ENCODE measurements at regions not wholly inside any gene's neighbourhood (a gene's known extent, or its start where the extent isn't known, plus 50 kb on each side); places are given as distances from the start of the nearest gene placed in this dataset.
"Not testable (repeated sequence)": the region's sequence is repeated elsewhere in the genome, so short reads cannot be mapped to it uniquely, and the experiment has no call there.

DNA sequence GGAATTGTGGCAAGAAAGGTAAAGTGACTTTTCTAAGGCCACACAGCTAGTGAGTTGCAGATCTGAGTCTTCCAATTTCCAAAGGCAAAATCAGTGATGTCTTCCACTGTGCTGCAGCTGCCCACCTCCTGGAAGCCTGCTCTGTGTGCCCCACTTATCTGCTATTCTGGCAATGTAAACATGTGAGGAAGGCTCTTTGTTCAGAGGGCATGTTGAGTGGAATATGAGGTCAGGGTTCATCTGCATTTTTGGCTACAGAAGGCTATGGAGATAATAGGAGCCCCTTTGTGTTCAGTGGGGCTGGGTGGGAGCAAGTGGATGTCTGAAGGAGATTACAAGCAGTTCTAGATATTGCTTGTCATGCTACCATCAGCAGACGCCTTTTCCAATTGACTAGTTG, 396.2 kb downstream of the BUD13 start:
- H3K4me1 ChIP-seq (ENCODE audit: insufficient read depth, low read length), result peaks cover 12% of the 10 kb centered on the region
- no peak overlapping the region for H3K9ac ChIP-seq (ENCODE audit: low read depth, low read length)
- no peaks in the 10 kb centered on the region for H3K27me3 ChIP-seq (ENCODE audit: insufficient read depth, low read length)
- H3K36me3 ChIP-seq (ENCODE audit: insufficient read depth, low read depth, low read length), result no peaks in the 10 kb centered on the region
- H3K4me3 ChIP-seq (ENCODE audit: low read length), result no peak overlapping the region
- H3K9me3 ChIP-seq (ENCODE audit: insufficient read depth, low read depth, low read length), result no peaks in the 10 kb centered on the region
- no peak overlapping the region for H3K27ac ChIP-seq (ENCODE audit: low read length)

DNA sequence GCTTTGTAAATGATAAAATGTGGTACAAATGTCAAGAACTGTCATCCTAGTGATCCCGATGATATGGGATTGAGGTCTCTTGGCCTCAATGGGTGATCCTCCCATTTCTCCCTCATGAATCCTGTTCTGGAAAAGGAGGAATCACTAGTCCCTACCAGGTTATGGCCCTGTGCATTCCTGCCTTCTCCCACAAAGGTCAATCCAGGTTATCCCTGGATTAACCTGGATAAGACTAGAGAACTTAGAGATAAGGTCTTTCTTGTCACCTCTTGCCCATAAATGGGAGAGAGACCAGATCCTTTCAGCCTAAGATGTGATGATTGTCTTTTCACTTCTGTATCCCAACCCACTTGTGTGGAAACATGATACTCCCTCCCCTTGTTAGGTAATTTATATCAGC, 396.7 kb downstream of the BUD13 start:
- no peak overlapping the region for H3K27ac ChIP-seq (ENCODE audit: low read length)
- no peaks in the 10 kb centered on the region for H3K9me3 ChIP-seq (ENCODE audit: insufficient read depth, low read depth, low read length)
- H3K36me3 ChIP-seq (ENCODE audit: insufficient read depth, low read depth, low read length), result no peaks in the 10 kb centered on the region
- peaks cover 12% of the 10 kb centered on the region for H3K4me1 ChIP-seq (ENCODE audit: insufficient read depth, low read length)
- H3K4me3 ChIP-seq (ENCODE audit: low read length), result no peak overlapping the region
- H3K27me3 ChIP-seq (ENCODE audit: insufficient read depth, low read length), result no peaks in the 10 kb centered on the region
- H3K9ac ChIP-seq (ENCODE audit: low read depth, low read length), result no peak overlapping the region

DNA sequence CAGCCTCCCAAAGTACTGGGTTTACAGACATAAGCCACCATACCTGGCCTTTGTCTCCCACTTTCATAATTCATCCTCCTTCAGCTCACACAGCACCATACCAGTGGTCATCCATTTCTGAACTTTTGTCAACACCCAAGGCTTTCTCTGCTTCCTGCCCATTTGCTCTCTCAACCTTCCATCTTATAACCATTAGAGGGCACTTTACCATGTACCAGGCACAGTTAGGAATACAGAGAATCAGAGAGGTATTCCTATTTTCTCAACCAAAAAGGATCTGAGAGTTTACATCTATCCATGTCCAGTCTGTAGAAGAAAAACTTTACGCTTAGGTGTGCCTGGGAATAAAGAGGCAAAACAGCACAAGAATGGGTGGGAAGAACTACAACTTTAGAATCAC, 397.6 kb downstream of the BUD13 start:
- H3K36me3 ChIP-seq (ENCODE audit: insufficient read depth, low read depth, low read length), result no peaks in the 10 kb centered on the region
- H3K4me1 ChIP-seq (ENCODE audit: insufficient read depth, low read length), result peaks cover 12% of the 10 kb centered on the region
- H3K4me3 ChIP-seq (ENCODE audit: low read length), result no peak overlapping the region
- H3K27me3 ChIP-seq (ENCODE audit: insufficient read depth, low read length), result no peaks in the 10 kb centered on the region
- H3K27ac ChIP-seq (ENCODE audit: low read length), result no peak overlapping the region
- H3K9me3 ChIP-seq (ENCODE audit: insufficient read depth, low read depth, low read length), result no peaks in the 10 kb centered on the region
- no peak overlapping the region for H3K9ac ChIP-seq (ENCODE audit: low read depth, low read length)

DNA sequence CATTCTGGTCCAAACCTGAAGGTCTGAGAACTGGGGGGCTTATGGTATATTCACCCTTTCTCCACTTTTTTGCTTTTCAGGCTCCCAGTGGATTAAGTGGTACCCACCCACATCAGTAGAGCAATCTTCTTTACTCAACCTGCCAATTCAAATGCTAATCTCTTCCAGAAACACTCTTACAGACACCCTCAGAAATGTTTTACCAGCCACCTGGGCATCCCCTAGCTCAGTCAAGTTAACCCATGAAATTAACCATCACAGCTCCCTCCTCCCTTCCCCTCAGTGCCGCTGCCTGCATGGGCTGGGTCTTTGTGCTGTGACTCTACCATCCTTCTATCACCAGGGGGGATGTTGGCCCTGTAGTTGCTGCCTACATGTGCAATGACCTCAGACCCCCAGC, 398.7 kb downstream of the BUD13 start:
- no peaks in the 10 kb centered on the region for H3K9me3 ChIP-seq (ENCODE audit: insufficient read depth, low read depth, low read length)
- peaks cover 5% of the 10 kb centered on the region for H3K4me1 ChIP-seq (ENCODE audit: insufficient read depth, low read length)
- no peak overlapping the region for H3K27ac ChIP-seq (ENCODE audit: low read length)
- H3K36me3 ChIP-seq (ENCODE audit: insufficient read depth, low read depth, low read length), result no peaks in the 10 kb centered on the region
- H3K9ac ChIP-seq (ENCODE audit: low read depth, low read length), result no peak overlapping the region
- no peaks in the 10 kb centered on the region for H3K27me3 ChIP-seq (ENCODE audit: insufficient read depth, low read length)
- H3K4me3 ChIP-seq (ENCODE audit: low read length), result no peak overlapping the region

DNA sequence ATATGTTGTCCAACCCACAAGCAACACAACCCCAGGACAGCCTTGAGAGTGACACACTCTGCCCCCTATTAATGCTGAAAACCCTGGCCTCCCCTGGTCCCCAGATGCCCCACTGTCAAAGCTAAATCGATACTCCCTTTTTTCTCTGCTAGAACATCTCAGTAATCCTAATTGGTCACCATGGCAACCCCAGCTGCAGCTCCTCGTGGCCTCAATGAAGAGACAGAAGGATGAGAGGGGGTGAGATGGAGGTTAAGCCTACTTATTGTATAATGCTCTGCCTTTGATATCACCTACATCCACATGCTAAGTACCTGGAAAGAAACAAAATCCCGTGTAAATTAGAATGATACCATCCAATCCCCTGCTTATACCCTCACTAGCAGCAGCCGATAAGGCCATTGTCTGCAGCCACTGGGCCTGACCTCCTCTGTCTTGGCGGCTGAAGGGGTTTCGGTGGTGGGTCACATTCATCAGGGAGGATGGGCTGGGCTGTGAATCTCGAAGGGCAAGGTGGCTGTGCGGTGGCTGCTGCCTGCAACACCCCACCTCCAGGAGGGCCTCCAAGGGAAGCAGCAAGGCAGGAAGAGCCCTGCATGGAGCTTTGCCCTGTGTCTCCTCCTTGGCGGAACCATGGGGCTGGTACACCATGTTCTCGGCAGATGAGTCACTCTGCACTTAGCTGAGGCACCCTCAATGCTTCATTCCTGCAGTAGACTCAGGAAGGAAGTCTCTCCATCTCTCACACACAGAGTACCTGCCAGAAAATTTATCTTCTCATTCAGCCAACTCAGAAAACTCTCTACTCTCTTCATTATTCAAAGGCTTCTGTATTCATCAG, 399.5 kb downstream of the BUD13 start:
- Histone ChIP-seq H3K9me3 (ENCODE audit: insufficient read depth, low read depth, low read length) (no peaks in the 10 kb centered on the region), H3K9ac (ENCODE audit: low read depth, low read length) (no peak overlapping the region), H3K36me3 (ENCODE audit: insufficient read depth, low read depth, low read length) (no peaks in the 10 kb centered on the region), H3K4me1 (ENCODE audit: insufficient read depth, low read length) (no peaks in the 10 kb centered on the region; the same call in 1 of the 2 replicates), H3K27ac (ENCODE audit: low read length) (no peak overlapping the region), H3K4me3 (ENCODE audit: low read length) (no peak overlapping the region), H3K27me3 (ENCODE audit: insufficient read depth, low read length) (no peaks in the 10 kb centered on the region)

DNA sequence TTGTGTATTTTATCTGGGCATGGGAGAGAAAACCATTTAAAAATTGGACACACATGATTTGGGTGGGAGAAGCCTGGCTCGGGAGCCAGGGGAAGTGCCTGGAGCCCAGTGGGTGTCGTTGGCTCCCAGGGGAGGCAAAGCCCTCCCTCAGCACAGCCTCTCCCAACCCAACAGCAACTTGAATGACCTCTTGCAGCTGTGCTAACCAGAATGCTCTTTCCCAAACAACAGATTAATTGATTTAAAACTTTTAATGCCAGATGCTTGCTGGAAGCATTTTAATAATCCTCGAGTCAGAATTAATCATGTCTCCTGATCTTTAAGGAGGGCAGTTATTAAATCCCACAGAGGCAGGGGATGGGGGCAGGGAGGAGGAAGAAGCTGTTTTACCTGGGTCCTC, 401.6 kb downstream of the BUD13 start:
- Histone ChIP-seq H3K36me3 (ENCODE audit: insufficient read depth, low read depth, low read length) (no peaks in the 10 kb centered on the region), H3K9me3 (ENCODE audit: insufficient read depth, low read depth, low read length) (no peaks in the 10 kb centered on the region)

DNA sequence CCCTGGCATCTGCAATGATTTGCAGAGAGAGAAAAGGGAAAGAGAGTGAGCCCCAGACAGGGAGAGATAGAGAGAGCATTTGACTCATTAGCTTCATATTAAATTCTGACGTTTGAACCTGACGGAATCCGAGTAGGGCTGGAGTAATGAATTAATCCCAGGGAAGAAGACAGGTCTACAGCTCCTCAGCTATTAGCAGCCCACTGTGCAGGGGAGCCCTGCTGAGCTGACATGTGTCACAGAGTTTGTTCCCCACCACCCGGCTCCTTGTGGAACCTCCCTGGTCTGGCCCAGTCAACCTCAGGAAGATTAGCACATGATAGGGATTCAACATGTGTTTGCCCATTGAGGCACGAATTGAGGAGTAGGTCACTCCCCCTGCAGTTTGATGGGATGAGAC, 404.0 kb downstream of the BUD13 start:
- peaks cover 13% of the 10 kb centered on the region for H3K4me1 ChIP-seq (ENCODE audit: insufficient read depth, low read length)
- H3K27ac ChIP-seq (ENCODE audit: low read length), result no peak overlapping the region
- H3K9ac ChIP-seq (ENCODE audit: low read depth, low read length), result no peak overlapping the region
- H3K4me3 ChIP-seq (ENCODE audit: low read length), result no peak overlapping the region
- no peaks in the 10 kb centered on the region; the same call in 1 of the 2 replicates for H3K9me3 ChIP-seq (ENCODE audit: insufficient read depth, low read depth, low read length)
- no peaks in the 10 kb centered on the region for H3K27me3 ChIP-seq (ENCODE audit: insufficient read depth, low read length)
- H3K36me3 ChIP-seq (ENCODE audit: insufficient read depth, low read depth, low read length), result no peaks in the 10 kb centered on the region

More for the DNA sequence above, 401.6 kb downstream of the BUD13 start:
- H3K27ac ChIP-seq (ENCODE audit: low read length), result no peak overlapping the region
- no peaks in the 10 kb centered on the region for H3K27me3 ChIP-seq (ENCODE audit: insufficient read depth, low read length)
- no peak overlapping the region for H3K4me3 ChIP-seq (ENCODE audit: low read length)
- H3K9ac ChIP-seq (ENCODE audit: low read depth, low read length), result no peak overlapping the region
- peaks cover 12% of the 10 kb centered on the region for H3K4me1 ChIP-seq (ENCODE audit: insufficient read depth, low read length)

DNA sequence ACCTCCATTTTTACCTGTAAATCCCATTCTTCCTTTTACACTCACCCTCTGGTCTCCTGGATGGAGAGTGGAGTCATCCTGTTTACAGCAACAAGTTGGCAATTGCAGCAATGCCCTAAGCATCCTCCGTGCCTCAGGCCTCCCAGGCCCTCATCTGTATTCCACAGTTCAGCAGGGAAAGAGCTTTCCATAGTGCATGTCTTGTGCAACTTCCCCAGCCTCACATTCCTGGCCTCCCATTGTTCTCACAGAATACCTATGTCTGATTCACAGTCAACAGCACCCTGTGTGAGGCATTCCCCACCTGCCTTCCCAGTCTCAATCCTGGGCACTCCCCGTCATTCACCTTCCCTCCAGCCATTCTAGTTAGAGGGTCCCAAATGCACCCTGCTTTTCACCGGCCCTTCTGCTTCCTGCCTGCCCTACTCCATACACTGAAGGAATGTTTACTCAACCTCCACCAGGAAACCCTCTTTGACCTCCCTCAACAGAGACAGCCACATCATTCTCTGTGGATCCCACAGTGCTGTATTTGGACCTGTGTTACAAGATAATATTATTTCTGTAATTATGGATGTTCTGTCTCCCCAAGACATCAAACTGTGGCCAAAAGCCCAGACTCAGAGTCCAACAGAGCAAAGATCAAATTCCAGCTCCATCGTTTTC, 405.7 kb downstream of the BUD13 start:
- Histone ChIP-seq H3K9ac (ENCODE audit: low read depth, low read length) (no peak overlapping the region), H3K9me3 (ENCODE audit: insufficient read depth, low read depth, low read length) (no peaks in the 10 kb centered on the region; the same call in 1 of the 2 replicates), H3K4me1 (ENCODE audit: insufficient read depth, low read length) (peaks cover 19% of the 10 kb centered on the region), H3K27me3 (ENCODE audit: insufficient read depth, low read length) (no peaks in the 10 kb centered on the region), H3K27ac (ENCODE audit: low read length) (no peak overlapping the region), H3K4me3 (ENCODE audit: low read length) (no peak overlapping the region), H3K36me3 (ENCODE audit: insufficient read depth, low read depth, low read length) (no peaks in the 10 kb centered on the region)

DNA sequence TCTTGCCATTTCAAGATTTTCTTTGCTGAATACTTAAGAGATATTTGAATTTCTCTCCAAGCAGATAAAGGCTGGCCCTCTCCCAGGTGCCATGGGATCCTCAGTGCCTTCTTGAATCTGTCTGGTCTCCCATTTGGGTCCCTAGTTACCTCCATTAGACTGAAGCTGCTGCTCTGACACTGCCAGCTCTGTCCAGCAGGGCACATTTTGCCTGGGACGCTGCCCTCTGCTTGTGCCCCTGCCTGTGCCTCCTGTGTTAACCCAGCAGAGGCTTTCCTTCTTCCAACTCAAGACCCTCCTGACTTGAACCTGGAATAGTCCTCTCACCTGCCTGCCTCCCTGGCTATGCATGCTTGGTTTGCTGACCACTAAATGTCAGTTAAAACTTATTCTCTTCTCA, 406.3 kb downstream of the BUD13 start:
- Histone ChIP-seq H3K27ac (ENCODE audit: low read length) (no peak overlapping the region), H3K4me3 (ENCODE audit: low read length) (no peak overlapping the region), H3K9ac (ENCODE audit: low read depth, low read length) (no peak overlapping the region), H3K27me3 (ENCODE audit: insufficient read depth, low read length) (no peaks in the 10 kb centered on the region), H3K9me3 (ENCODE audit: insufficient read depth, low read depth, low read length) (no peaks in the 10 kb centered on the region; the same call in 1 of the 2 replicates), H3K4me1 (ENCODE audit: insufficient read depth, low read length) (peaks cover 24% of the 10 kb centered on the region), H3K36me3 (ENCODE audit: insufficient read depth, low read depth, low read length) (no peaks in the 10 kb centered on the region)

DNA sequence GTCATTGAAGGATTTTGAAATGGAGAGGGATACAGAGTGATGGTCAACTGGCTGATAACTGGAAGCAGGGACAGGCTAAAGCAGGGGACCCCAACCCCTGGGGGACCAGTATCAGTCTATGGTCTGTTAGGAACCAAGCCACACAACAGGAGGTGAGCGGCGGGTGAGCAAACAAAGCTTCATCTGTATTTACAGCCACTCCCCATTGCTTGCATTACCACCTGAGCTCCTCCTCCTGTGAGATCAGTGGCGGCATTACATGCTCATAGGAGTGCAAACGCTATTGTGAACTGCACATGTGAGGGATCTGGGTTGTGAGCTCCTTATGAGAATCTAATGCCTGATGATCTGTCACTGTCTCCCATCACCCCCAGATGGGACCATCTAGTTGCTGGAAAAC, 407.9 kb downstream of the BUD13 start:
- peaks cover 24% of the 10 kb centered on the region for H3K4me1 ChIP-seq (ENCODE audit: insufficient read depth, low read length)
- H3K4me3 ChIP-seq (ENCODE audit: low read length); H3K27ac ChIP-seq (ENCODE audit: low read length); H3K9ac ChIP-seq (ENCODE audit: low read depth, low read length); H3K36me3 ChIP-seq (ENCODE audit: insufficient read depth, low read depth, low read length); H3K9me3 ChIP-seq (ENCODE audit: insufficient read depth, low read depth, low read length); H3K27me3 ChIP-seq (ENCODE audit: insufficient read depth, low read length): not testable (repeated sequence)

DNA sequence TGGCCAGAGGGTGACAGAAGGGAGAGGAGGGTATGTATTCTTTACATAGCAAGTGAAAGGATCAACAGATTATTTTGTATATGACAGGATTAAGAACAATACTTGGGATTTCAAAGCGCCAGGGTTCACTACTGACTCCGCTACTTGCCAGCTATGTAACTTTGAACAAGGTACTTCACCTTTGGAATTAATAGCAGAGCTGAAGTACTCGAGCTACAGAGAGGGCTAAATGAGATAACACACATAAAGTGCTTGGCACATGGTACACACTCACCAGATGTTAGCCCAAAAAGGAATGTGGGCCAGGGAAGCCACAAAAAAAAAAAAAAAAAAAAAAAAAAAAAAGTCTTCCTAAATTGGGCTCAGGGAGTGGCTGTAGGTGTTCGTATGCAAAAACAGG, 408.4 kb downstream of the BUD13 start:
- Histone ChIP-seq H3K27ac (ENCODE audit: low read length) (no peak overlapping the region), H3K4me3 (ENCODE audit: low read length) (no peak overlapping the region), H3K27me3 (ENCODE audit: insufficient read depth, low read length) (no peaks in the 10 kb centered on the region), H3K36me3 (ENCODE audit: insufficient read depth, low read depth, low read length) (no peaks in the 10 kb centered on the region), H3K9ac (ENCODE audit: low read depth, low read length) (no peak overlapping the region), H3K4me1 (ENCODE audit: insufficient read depth, low read length) (peaks cover 24% of the 10 kb centered on the region), H3K9me3 (ENCODE audit: insufficient read depth, low read depth, low read length) (no peaks in the 10 kb centered on the region; the same call in 1 of the 2 replicates)

Data from iPS-20b (cell line).